ENCODE measurements at regions not wholly inside any gene's neighbourhood (a gene's known extent, or its start where the extent isn't known, plus 50 kb on each side); places are given as distances from the start of the nearest gene placed in this dataset.

DNA sequence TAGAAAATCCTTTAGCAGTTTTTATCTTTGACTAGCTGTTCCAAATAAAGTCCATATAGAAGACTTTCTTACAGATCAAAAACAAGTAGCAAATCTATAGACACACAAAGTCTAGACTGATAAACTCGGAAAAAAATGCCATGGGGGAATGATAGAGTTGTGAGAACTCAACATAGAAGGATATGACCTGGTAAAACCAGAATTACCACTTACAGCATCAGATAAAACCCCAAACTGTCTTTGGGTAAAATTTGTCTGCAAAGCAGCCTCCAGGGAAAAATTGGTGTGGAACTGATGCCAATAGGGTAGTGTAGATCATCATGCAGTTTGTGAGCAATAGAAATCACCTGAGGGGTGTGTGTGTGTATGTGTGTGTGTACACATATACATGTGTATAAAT lies 579.1 kb downstream of the SPOCK3 start:
- DNase-seq (ENCODE audit: low read depth in 1 of 2, low spot score in 2 of 2) (no peak), FAIRE-seq (no peak)
- H2BK20ac ChIP-seq (ENCODE audit: low read length), result no peak overlapping the region
- no peaks in the 10 kb centered on the region for H3K79me1 ChIP-seq (ENCODE audit: low read depth, low read length)
- H2BK12ac ChIP-seq (ENCODE audit: low read depth, low read length), result no peak overlapping the region
- no peaks in the 10 kb centered on the region for H3K79me2 ChIP-seq (ENCODE audit: control insufficient read depth in 1 of 2, insufficient read depth in 2 of 2, low read length in 2 of 2)
- H3K14ac ChIP-seq (ENCODE audit: insufficient read length), result no peak overlapping the region
- H2BK5ac ChIP-seq (ENCODE audit: low read depth, low read length), result no peak overlapping the region
- no peaks in the 10 kb centered on the region for H3K27me3 ChIP-seq (replicated peaks in 1 of 4; ENCODE audit: control insufficient read depth in 3 of 4, extremely low read depth in 1 of 4, insufficient read depth in 3 of 4, low read length in 3 of 4)
- H2BK15ac ChIP-seq (ENCODE audit: low read length), result no peak overlapping the region
- no peak overlapping the region for H3K18ac ChIP-seq (ENCODE audit: extremely low read depth, low read length)
- no peaks in the 10 kb centered on the region for H3K23me2 ChIP-seq (ENCODE audit: low read depth, low read length)
- no peak overlapping the region for H3K27ac ChIP-seq (ENCODE audit: low read depth, low read length)
- H2AFZ ChIP-seq (ENCODE audit: low read length), result no peak overlapping the region
- POLR2A ChIA-PET (ENCODE audit: partially characterized antibody), result interaction anchor here (0.6 kb wide), 1 partner anchor 1589 kb away, joined by 3 read pairs; no protein-coding TSS in a partner anchor
- CTCF ChIA-PET (ENCODE audit: partially characterized antibody), result no interaction called here
- no peaks in the 10 kb centered on the region for H3K36me3 ChIP-seq (ENCODE audit: control insufficient read depth in 2 of 4, insufficient read depth in 4 of 4, low read length in 3 of 4)
- no peak overlapping the region for H4K5ac ChIP-seq (ENCODE audit: insufficient read length, low read depth, low read length)
- no peaks in the 10 kb centered on the region for H3K4me1 ChIP-seq (replicated peaks in 1 of 4; ENCODE audit: control insufficient read depth in 3 of 4, insufficient read depth in 4 of 4, low read length in 3 of 4)
- no peak overlapping the region for H3K56ac ChIP-seq (replicated peaks; ENCODE audit: insufficient read length, low read depth, low read length)
- H3K4me3 ChIP-seq (ENCODE audit: extremely low read depth in 1 of 4, insufficient read depth in 2 of 4, low read depth in 3 of 4, low read length in 4 of 4), result no peak overlapping the region
- no peak overlapping the region for H3K23ac ChIP-seq (ENCODE audit: insufficient read length)
- no peak overlapping the region for H2AK5ac ChIP-seq (ENCODE audit: low read depth, low read length)
- no peak overlapping the region for H4K91ac ChIP-seq (replicated peaks; ENCODE audit: insufficient read length, low read length)
- H3K4ac ChIP-seq (replicated peaks; ENCODE audit: insufficient read length, low read depth, low read length), result no peak overlapping the region
- no peak overlapping the region for H3K4me2 ChIP-seq (ENCODE audit: insufficient read depth in 1 of 2, low read depth in 2 of 2, low read length in 2 of 2)
- H4K20me1 ChIP-seq (replicated peaks in 1 of 2; ENCODE audit: control insufficient read depth in 1 of 2, insufficient read depth in 2 of 2, low read length in 2 of 2), result no peaks in the 10 kb centered on the region
- no peak overlapping the region for H2BK120ac ChIP-seq (replicated peaks; ENCODE audit: low read depth, low read length)
- H3K9me3 ChIP-seq (ENCODE audit: insufficient read depth in 2 of 2, low read depth in 1 of 2, low read length in 1 of 2), result no peaks in the 10 kb centered on the region
- H4K8ac ChIP-seq (ENCODE audit: extremely low read depth, insufficient read depth, low read length), result no peak overlapping the region
- H3K9ac ChIP-seq (replicated peaks in 1 of 4; ENCODE audit: extremely low read depth in 1 of 4, low read depth in 3 of 4, low read length in 3 of 4), result no peak overlapping the region
- WGBS, 2 experiments (ENCODE audit: extremely low coverage in 1 of 2, insufficient coverage in 1 of 2, insufficient read length in 1 of 2, insufficient replicate concordance in 2 of 2, low coverage in 1 of 2, low lambda C conversion rate in 2 of 2, missing lambda C conversion rate in 1 of 2), result 95% methylated on average over 1 of the region's 1 CpG; no CpG with 5 or more reads in 1 of the 2 experiments
- TF ChIP-seq CTBP2 (IDR thresholded peaks at IDR 0.05; ENCODE audit: borderline replicate concordance, insufficient read depth, insufficient read length, low read length) (no peak), FOSL1 (IDR thresholded peaks at IDR 0.05; ENCODE audit: insufficient read depth, low read depth, low read length) (no peak), SUZ12 (IDR thresholded peaks at IDR 0.05; ENCODE audit: low read length) (no peak)
